Ovary (tissue), 7 donors: ENCODE measurements at regions not wholly inside any gene's neighbourhood (a gene's known extent, or its start where the extent isn't known, plus 50 kb on each side); places are given as distances from the start of the nearest gene placed in this dataset.

ENCODE experiments used
- DNase-seq, 5 donors: peaks; one replicate each; pipeline ENCODE4 v3.0.0-alpha.2; 2019 to 2020
- H3K27ac ChIP-seq, 2 donors: fragments of 200-600 bp; one replicate each; pipeline versions ENCODE4 v1.5.1 to v1.8.0; 2019 to 2022
- H3K27me3 ChIP-seq: fragments of 200-600 bp; one replicate; pipeline ENCODE4 v1.8.0; 2022
- H3K36me3 ChIP-seq: fragments of 200-600 bp; sonication (generic); one replicate; pipeline ENCODE4 v1.5.1; 2019
- H3K4me1 ChIP-seq: one replicate; pipeline ENCODE4 v1.8.1; 2013; ENCODE audit warnings: mild to moderate bottlenecking, moderate library complexity; ENCODE audit not compliant: insufficient read depth
- H3K4me3 ChIP-seq: fragments of 200-600 bp; sonication (generic); one replicate; pipeline ENCODE4 v1.5.1; 2017
- H3K9me3 ChIP-seq, 2 donors: fragments of 200-600 bp in 1 of 2; sonication (generic) in 1 of 2; one replicate each; pipeline versions ENCODE4 v1.5.1 to v1.8.1; 2013 to 2019; ENCODE audit warnings: mild to moderate bottlenecking in 1 of 2, moderate library complexity in 1 of 2
- CTCF ChIP-seq, 3 donors: fragments of 450-650 bp in 2 of 3; fragments of 200-600 bp in 1 of 3; IDR thresholded peaks; one replicate each; pipeline versions ENCODE4 v1.5.1 to v1.8.0; 2016 to 2022; ENCODE audit warnings: antibody characterized with exemption in 3 of 3, mild to moderate bottlenecking in 1 of 3
- EP300 ChIP-seq: sonication (generic); formaldehyde crosslinking; IDR thresholded peaks from one replicate; pipeline ENCODE4 v1.6.1; 2017; ENCODE audit warnings: antibody characterized with exemption
- POLR2A ChIP-seq: fragments of 450-650 bp; IDR thresholded peaks from one replicate; pipeline ENCODE4 v1.6.1; 2017; ENCODE audit warnings: antibody characterized with exemption, mild to moderate bottlenecking, moderate library complexity
- WGBS, 3 donors: extraction: QIAGEN DNeasy Blood & Tissue Kit in 1 of 3; methylation state at CpG; one replicate each; pipeline versions ENCODE4 v1.1.5 to v1.1.7; 2013 to 2017; 5-methylcytosine and 5-hydroxymethylcytosine counted together
- intact Hi-C, 4 donors: fragments of 100-400 bp; cut with DNase I; formaldehyde crosslinking; loops; one replicate each; pipeline versions ENCODE4 v1.11.0 to v1.15.1; 2022 to 2023
- donor health status: DM: no; HTN: no; CAD: no; lungs with moderate emphysema.
- donor health status: DM: no; HTN: no; CAD: no.
- donor health status: Bipolar disorder and iron deficiency.
- donor health status: DM: no; HTN: no; CAD: no.
- donor health status: DM: yes; HTN: yes; CAD: no.

- Histone ChIP-seq H3K4me3 (no peak overlapping the region), H3K27me3 (no peaks in the 10 kb centered on the region), H3K4me1 (no peaks in the 10 kb centered on the region), H3K36me3 (no peaks in the 10 kb centered on the region), H3K9me3 (no peaks in the 10 kb centered on the region), H3K27ac (no peak overlapping the region)
- no peak for DNase-seq
- TF ChIP-seq CTCF (IDR thresholded peaks at IDR 0.05) = no peak
- TF ChIP-seq POLR2A = no peak
- no peak for TF ChIP-seq EP300
- intact Hi-C loops = loop anchor here in 1 of 4 donors (5.0 kb wide), 1 partner anchor 121 kb away; no protein-coding TSS in a partner anchor
These were observed 124.0 kb upstream of the NLRP1 start for GRCh38 chr17:5708344-5708743.

DNA sequence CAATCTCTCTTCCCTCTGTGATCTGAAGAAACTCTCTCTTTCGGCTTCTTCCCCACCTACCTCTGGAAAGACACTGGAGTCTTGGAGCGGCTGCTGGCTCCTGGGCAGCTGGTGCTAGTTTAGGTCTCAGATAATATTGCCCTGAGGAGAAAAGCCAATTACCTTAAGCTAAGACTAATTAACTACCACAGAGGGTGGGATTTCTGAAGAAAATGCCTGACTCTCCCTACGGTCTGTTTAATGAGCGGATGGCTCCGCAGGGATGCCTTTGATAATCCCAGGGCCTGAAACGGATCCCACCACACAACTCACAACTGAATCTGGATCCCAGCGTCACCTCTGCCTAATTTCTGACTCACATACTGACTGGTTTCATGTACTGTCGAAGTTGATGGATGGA, 127.0 kb upstream of the NLRP1 start:
- no peak for TF ChIP-seq POLR2A
- no peak for TF ChIP-seq EP300
- no peak for TF ChIP-seq CTCF (IDR thresholded peaks at IDR 0.05)
- no peaks in the 10 kb centered on the region for H3K27me3 ChIP-seq
- WGBS, 3 donors = 39 to 56% (median 49%) methylated on average over 8 of the region's 8 CpGs
- no peaks in the 10 kb centered on the region for H3K36me3 ChIP-seq
- H3K27ac ChIP-seq = no peak overlapping the region
- no peak overlapping the region for H3K4me3 ChIP-seq
- intact Hi-C loops = no loop called here
- no peaks in the 10 kb centered on the region for H3K9me3 ChIP-seq
- H3K4me1 ChIP-seq = no peaks in the 10 kb centered on the region
- DNase-seq = no peak

DNA sequence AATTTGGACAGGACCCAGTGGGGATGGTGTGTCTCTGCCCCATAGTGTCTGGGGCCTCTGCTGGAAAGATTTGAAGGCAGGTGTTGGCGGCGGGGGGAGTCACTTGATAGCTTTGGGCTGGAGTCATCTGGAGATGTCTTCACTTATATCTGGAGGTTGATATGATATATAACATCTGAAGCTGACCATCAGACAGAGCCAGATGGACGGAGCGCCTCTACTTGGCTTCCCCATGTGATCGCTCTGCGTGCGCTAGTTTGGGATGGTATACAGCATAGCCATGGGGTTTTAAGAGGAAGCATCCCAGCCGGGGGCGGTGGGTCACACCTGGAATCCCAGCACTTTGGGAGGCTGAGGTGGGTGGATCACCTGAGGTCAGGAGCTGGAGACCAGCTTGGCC, 130.7 kb upstream of the NLRP1 start:
- Histone ChIP-seq H3K36me3 (no peaks in the 10 kb centered on the region), H3K9me3 (no peaks in the 10 kb centered on the region), H3K27me3 (no peaks in the 10 kb centered on the region), H3K4me1 (no peaks in the 10 kb centered on the region), H3K4me3 (no peak overlapping the region), H3K27ac (no peak overlapping the region)
- TF ChIP-seq CTCF (IDR thresholded peaks at IDR 0.05) (no peak), POLR2A (no peak), EP300 (no peak)
- DNase-seq = no peak
- WGBS, 3 donors = 90 to 95% (median 93%) methylated on average over 9 of the region's 9 CpGs
- intact Hi-C loops = no loop called here

DNA sequence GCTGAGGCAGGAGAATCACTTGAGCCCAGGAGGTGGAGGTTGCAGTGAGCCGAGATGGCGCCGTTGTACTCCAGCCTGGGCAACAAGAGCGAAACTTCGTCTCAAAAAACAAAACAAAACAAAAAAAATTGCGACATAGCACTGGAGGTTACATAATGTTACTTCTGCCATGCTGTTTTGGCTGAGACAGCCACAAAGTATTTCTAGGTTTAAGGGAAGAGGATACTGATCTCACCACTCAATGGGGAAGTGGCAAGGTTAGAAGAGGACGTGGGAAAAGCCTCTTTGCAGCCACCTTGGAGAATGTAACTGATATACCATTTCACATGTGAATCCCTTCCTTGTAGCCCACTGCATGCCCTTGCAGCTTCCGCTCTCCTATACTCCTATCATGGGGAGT, 131.2 kb upstream of the NLRP1 start:
- Histone ChIP-seq H3K4me1 (no peaks in the 10 kb centered on the region), H3K36me3 (no peaks in the 10 kb centered on the region), H3K27me3 (no peaks in the 10 kb centered on the region), H3K27ac (no peak overlapping the region), H3K4me3 (no peak overlapping the region), H3K9me3 (no peaks in the 10 kb centered on the region)
- intact Hi-C loops = no loop called here
- WGBS, 3 donors = 82 to 85% (median 82%) methylated on average over 8 of the region's 8 CpGs
- no peak for DNase-seq
- TF ChIP-seq EP300 = no peak
- no peak for TF ChIP-seq CTCF (IDR thresholded peaks at IDR 0.05)
- no peak for TF ChIP-seq POLR2A

DNA sequence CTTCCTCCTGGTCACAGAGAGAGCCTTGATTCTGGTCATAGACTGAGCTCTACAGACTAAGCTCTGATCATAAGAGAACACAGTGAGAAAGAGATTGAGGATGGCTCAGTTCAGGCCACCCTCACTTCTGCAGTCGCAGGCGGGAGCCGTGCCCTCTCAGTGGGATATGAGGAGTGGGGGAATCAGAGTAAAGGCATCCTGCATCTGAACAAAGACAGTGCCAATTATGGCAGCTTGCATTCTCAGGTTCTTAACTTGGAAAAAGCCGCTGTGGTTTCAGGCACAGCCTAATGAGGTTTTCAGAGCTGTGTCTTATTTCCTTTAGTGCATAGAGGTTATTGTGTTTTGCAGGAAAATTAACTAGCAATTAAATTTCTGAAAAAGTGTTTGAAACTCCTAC, 134.4 kb upstream of the NLRP1 start:
- no peak for DNase-seq
- 59 to 72% (median 65%) methylated on average over 4 of the region's 4 CpGs for WGBS, 3 donors
- no peaks in the 10 kb centered on the region for H3K4me1 ChIP-seq
- intact Hi-C loops = no loop called here
- H3K4me3 ChIP-seq = no peak overlapping the region
- H3K27me3 ChIP-seq = no peaks in the 10 kb centered on the region
- TF ChIP-seq POLR2A (no peak), CTCF (IDR thresholded peaks at IDR 0.05) (no peak), EP300 (no peak)
- no peaks in the 10 kb centered on the region for H3K9me3 ChIP-seq
- no peaks in the 10 kb centered on the region for H3K36me3 ChIP-seq
- no peak overlapping the region for H3K27ac ChIP-seq
